Osteoblast (primary cell): ENCODE measurements at regions not wholly inside any gene's neighbourhood (a gene's known extent, or its start where the extent isn't known, plus 50 kb on each side); places are given as distances from the start of the nearest gene placed in this dataset.

ENCODE experiments used
- DNase-seq: peaks from one replicate; pipeline ENCODE4 v3.0.0; 2011; ENCODE audit warnings: low spot score, mixed read lengths; ENCODE audit not compliant: insufficient read length; ENCODE audit errors: missing footprints
- H2AFZ ChIP-seq: 2 replicates; pipeline ENCODE4 v1.6.0; 2011; ENCODE audit warnings: mild to moderate bottlenecking, low read length
- H3K27ac ChIP-seq: 2 replicates; pipeline ENCODE4 v1.5.1; 2011; ENCODE audit warnings: mild to moderate bottlenecking, low read depth, low read length, moderate library complexity
- H3K27me3 ChIP-seq: 2 replicates; pipeline ENCODE4 v1.6.0; 2012; ENCODE audit warnings: mild to moderate bottlenecking, control low read depth, inconsistent platforms, low read length, moderate library complexity; ENCODE audit not compliant: insufficient read depth
- H3K36me3 ChIP-seq: 2 replicates; pipeline ENCODE4 v1.5.1; 2011; ENCODE audit warnings: mild to moderate bottlenecking, low read length, control low read depth, moderate library complexity; ENCODE audit not compliant: insufficient read depth
- H3K4me1 ChIP-seq: 2 replicates; pipeline ENCODE4 v1.5.1; 2011; ENCODE audit warnings: mild to moderate bottlenecking, low read length, control low read depth, moderate library complexity; ENCODE audit not compliant: insufficient read depth
- H3K4me2 ChIP-seq: 2 replicates; pipeline ENCODE4 v1.6.0; 2011; ENCODE audit warnings: mild to moderate bottlenecking, low read length; ENCODE audit not compliant: insufficient read depth
- H3K4me3 ChIP-seq: fragments of 200-600 bp; sonication (generic); 3 replicates; pipeline ENCODE4 v1.5.1; 2012; ENCODE audit warnings: mild to moderate bottlenecking, low read length, inconsistent platforms; ENCODE audit not compliant: insufficient read depth
- H3K79me2 ChIP-seq: 2 replicates; pipeline ENCODE4 v1.6.0; 2012; ENCODE audit warnings: mild to moderate bottlenecking, low read length, control low read depth, inconsistent platforms; ENCODE audit not compliant: insufficient read depth
- H3K9me3 ChIP-seq: 2 replicates; pipeline ENCODE4 v1.5.1; 2011; ENCODE audit warnings: low read depth, low read length, control low read depth
- H4K20me1 ChIP-seq: 2 replicates; pipeline ENCODE4 v1.6.0; 2012; ENCODE audit warnings: mild to moderate bottlenecking, low read length, control low read depth; ENCODE audit not compliant: insufficient read depth
- TF ChIP-seq, protein P1 (sequence below): IDR thresholded peaks from 2 replicates; pipeline ENCODE4 v1.5.1; 2011; ENCODE audit warnings: mild to moderate bottlenecking, low read depth, low read length, moderate library complexity; ENCODE audit errors: extremely low read depth

DNA sequence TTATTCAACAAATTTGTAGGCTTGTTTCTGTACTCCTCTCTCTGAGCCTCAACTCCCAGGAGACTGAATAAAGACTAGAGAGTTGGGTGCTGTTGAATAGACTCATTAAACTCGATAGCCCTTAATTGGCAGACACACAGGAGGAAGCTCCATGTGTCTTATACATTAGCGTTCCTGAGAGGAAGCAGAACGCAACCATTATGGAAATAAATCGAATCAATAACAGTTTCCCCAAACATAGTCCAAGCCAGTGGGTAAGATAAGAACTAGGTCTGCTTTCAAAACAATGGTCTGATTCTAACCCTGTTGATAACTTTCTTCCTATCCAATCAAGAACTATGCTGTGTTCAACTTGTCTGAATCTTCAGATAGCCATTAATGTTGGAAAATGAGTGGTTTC lies 118.1 kb upstream of the FNDC3A start:
- H3K9me3 ChIP-seq, result no peaks in the 10 kb centered on the region
- TF ChIP-seq, protein P1, sequence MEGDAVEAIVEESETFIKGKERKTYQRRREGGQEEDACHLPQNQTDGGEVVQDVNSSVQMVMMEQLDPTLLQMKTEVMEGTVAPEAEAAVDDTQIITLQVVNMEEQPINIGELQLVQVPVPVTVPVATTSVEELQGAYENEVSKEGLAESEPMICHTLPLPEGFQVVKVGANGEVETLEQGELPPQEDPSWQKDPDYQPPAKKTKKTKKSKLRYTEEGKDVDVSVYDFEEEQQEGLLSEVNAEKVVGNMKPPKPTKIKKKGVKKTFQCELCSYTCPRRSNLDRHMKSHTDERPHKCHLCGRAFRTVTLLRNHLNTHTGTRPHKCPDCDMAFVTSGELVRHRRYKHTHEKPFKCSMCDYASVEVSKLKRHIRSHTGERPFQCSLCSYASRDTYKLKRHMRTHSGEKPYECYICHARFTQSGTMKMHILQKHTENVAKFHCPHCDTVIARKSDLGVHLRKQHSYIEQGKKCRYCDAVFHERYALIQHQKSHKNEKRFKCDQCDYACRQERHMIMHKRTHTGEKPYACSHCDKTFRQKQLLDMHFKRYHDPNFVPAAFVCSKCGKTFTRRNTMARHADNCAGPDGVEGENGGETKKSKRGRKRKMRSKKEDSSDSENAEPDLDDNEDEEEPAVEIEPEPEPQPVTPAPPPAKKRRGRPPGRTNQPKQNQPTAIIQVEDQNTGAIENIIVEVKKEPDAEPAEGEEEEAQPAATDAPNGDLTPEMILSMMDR, result no peak
- H3K4me1 ChIP-seq, result peaks cover 16% of the 10 kb centered on the region
- no peak overlapping the region for H3K4me3 ChIP-seq
- no peak overlapping the region for H2AFZ ChIP-seq
- H3K36me3 ChIP-seq, result no peaks in the 10 kb centered on the region
- H4K20me1 ChIP-seq, result no peaks in the 10 kb centered on the region
- H3K27me3 ChIP-seq, result peaks cover 2% of the 10 kb centered on the region
- no peak overlapping the region for H3K4me2 ChIP-seq
- H3K27ac ChIP-seq, result no peak overlapping the region
- H3K79me2 ChIP-seq, result no peaks in the 10 kb centered on the region
- no peak for DNase-seq

DNA sequence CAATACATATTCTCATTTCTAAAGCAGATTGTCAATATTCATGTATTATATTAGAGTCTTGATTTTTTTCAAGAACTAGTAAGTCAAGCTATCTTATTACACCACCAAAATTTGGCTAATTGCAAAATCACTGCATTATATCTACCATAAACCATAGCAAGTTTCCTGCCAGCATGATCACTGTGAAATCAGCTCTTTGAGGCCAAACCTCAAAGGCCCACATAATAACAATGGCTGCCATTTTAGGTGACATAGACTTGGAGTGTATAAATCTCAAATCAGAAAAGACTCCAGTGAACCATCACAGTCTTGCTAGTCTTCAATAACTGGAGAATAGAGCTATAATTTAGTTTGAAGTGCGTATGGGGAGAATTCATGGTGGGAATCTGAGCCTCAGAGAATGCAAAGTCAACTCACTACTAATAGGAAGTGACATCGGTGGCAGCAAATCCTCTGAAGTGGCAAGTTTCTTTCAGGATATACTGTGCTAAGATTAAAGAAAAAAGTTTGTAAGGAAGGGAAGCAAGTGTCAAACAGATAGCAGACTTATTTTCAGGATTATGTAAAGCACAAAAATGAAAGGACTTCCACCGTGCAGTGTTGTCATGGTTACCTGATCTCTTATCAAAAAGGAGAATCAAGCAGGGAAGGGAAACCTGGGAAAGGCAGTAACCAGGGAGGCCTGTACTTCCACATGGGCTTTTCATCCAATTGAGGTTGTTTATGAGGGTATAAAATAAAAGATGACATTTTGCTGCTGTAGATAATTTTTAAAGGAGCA lies 117.4 kb upstream of the FNDC3A start:
- no peaks in the 10 kb centered on the region for H3K36me3 ChIP-seq
- no peak overlapping the region for H2AFZ ChIP-seq
- H3K4me1 ChIP-seq, result peaks cover 9% of the 10 kb centered on the region
- no peaks in the 10 kb centered on the region for H4K20me1 ChIP-seq
- H3K4me2 ChIP-seq, result no peak overlapping the region
- no peaks in the 10 kb centered on the region for H3K9me3 ChIP-seq
- no peak for DNase-seq
- H3K27me3 ChIP-seq, result no peaks in the 10 kb centered on the region
- no peak overlapping the region for H3K4me3 ChIP-seq
- no peak overlapping the region for H3K27ac ChIP-seq
- TF ChIP-seq, protein P1, result no peak
- no peaks in the 10 kb centered on the region for H3K79me2 ChIP-seq

DNA sequence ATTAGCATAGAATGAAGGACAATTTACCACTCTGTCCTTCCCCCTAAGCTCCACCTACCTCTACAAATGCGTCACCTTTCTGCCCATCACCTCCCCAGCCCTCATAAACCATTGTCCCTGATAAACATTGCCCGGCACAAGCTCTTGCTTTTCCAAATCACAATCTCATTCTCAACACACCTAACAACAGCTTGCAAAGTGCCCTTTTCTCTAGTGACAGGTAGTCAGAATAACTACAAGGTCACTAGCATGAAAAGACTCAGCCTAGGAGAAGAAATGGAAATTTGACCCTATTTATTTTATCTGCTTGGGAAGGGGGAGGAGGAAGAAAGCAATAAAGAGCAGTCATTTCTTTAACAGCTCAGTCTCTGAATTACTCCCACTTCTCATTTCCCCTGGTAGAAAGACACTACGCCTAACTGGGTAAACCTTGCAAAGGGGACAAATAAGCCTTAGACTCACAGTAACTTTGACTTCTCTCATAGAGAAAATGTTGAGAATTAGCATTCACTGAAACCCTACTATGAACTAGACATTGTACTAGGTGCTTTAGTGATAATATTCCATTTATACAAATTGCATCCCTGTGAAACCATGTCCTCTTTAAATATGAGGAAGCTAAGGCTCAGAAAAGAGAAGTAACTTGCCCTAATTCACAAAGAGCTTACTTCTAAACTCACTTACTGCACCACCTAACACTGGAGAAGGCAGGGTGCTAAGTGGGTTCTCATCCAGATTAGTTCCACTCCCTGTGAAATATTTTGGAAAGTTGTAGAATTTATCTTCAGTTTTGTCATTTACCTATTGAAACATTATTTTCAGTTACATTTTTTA lies 116.2 kb upstream of the FNDC3A start:
- H3K4me3 ChIP-seq, result no peak overlapping the region
- H3K4me2 ChIP-seq, result no peak overlapping the region
- TF ChIP-seq, protein P1, result no peak
- H3K79me2 ChIP-seq, result no peaks in the 10 kb centered on the region
- no peak for DNase-seq
- no peaks in the 10 kb centered on the region for H3K27me3 ChIP-seq
- no peaks in the 10 kb centered on the region for H3K9me3 ChIP-seq
- no peak overlapping the region for H3K27ac ChIP-seq
- H4K20me1 ChIP-seq, result no peaks in the 10 kb centered on the region
- no peak overlapping the region for H2AFZ ChIP-seq
- no peaks in the 10 kb centered on the region for H3K36me3 ChIP-seq
- H3K4me1 ChIP-seq, result no peaks in the 10 kb centered on the region

DNA sequence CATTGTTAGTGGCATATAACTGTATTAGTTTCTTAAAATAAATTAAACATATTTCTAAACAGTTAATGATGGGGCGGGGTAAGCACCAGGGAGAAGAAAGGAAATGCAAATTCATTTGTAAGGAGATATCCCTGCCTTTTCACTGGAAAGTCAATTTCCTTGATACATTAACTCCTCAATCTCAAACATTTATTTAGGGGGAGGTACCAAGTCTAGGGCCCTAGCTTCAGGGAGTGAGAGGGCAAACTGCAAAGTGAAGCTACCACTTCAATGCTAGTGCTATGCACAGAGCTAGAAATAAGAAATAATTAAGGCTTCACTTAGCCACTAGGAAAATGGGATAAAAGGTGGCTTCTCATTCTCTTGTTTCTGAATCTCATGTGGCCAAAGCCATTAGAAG lies 115.3 kb upstream of the FNDC3A start:
- Histone ChIP-seq H3K79me2 (no peaks in the 10 kb centered on the region), H3K27me3 (no peaks in the 10 kb centered on the region), H4K20me1 (no peaks in the 10 kb centered on the region), H3K4me1 (no peaks in the 10 kb centered on the region), H3K36me3 (no peaks in the 10 kb centered on the region), H3K4me3 (no peak overlapping the region), H3K27ac (no peak overlapping the region), H3K9me3 (no peaks in the 10 kb centered on the region), H2AFZ (no peak overlapping the region), H3K4me2 (no peak overlapping the region)
- TF ChIP-seq, protein P1, result no peak
- no peak for DNase-seq
